Stimulated activated naive CD8-positive, alpha-beta T cell treated with anti-CD3 and anti-CD28 coated beads, Interleukin-15, amount 100 ng/mL, for 72 hours (primary cell): ENCODE measurements at regions not wholly inside any gene's neighbourhood (a gene's known extent, or its start where the extent isn't known, plus 50 kb on each side); places are given as distances from the start of the nearest gene placed in this dataset.
A peak's percentile ranks its signal among the peaks of the same experiment; 100 is the strongest.

Experiments
- ATAC-seq: fragments of 150-1000 bp; cut with Tn5 transposase; 2 replicates; pipeline ENCODE4 v1.10.0; 2021; ENCODE audit warnings: mild to moderate bottlenecking, moderate library complexity
- DNase-seq, 2 donors: peaks; one replicate each; pipeline ENCODE4 v3.0.0; 2021 to 2022
- H3K27ac Mint-ChIP-seq, 2 donors: one replicate each; pipeline ENCODE4 v1.8.0; 2022; ENCODE audit warnings: mild to moderate bottlenecking in 2 of 2, mixed read lengths in 2 of 2, moderate library complexity in 2 of 2
- H3K27me3 Mint-ChIP-seq: one replicate; pipeline ENCODE4 v1.8.0; 2022; ENCODE audit warnings: mixed read lengths
- H3K4me1 Mint-ChIP-seq: one replicate; pipeline ENCODE4 v1.8.0; 2022; ENCODE audit warnings: mild to moderate bottlenecking, mixed read lengths
- H3K4me3 Mint-ChIP-seq, 2 donors: one replicate each; pipeline ENCODE4 v1.8.0; 2022; ENCODE audit warnings: mild to moderate bottlenecking in 2 of 2, mixed read lengths in 2 of 2, moderate library complexity in 1 of 2
- H3K9me3 Mint-ChIP-seq, 2 donors: one replicate each; pipeline ENCODE4 v1.8.0; 2022; ENCODE audit warnings: mixed read lengths in 2 of 2

- Mint-ChIP-seq H3K4me3 (no peak overlapping the region), H3K27ac (no peak overlapping the region), H3K4me1 (no peaks in the 10 kb centered on the region), H3K27me3 (no peaks in the 10 kb centered on the region), H3K9me3 (no peaks in the 10 kb centered on the region)
- peak; percentile 54 for ATAC-seq
- no peak for DNase-seq
Measured at GRCh38 chr5:96015709-96016108, 54.1 kb upstream of the ELL2 start.

- Mint-ChIP-seq H3K4me3 (no peak overlapping the region), H3K9me3 (peaks cover 0 to 7% of the 10 kb centered on the region in 2 donors), H3K4me1 (no peaks in the 10 kb centered on the region), H3K27ac (no peak overlapping the region), H3K27me3 (no peaks in the 10 kb centered on the region)
- ATAC-seq (no peak), DNase-seq (no peak)
Measured at GRCh38 chr5:96014395-96014794, 52.7 kb upstream of the ELL2 start.

- no peak for DNase-seq
- no peak for ATAC-seq
- no peak overlapping the region for H3K4me3 Mint-ChIP-seq
- H3K27me3 Mint-ChIP-seq: no peaks in the 10 kb centered on the region
- H3K4me1 Mint-ChIP-seq: no peaks in the 10 kb centered on the region
- H3K9me3 Mint-ChIP-seq: peaks cover 0 to 7% of the 10 kb centered on the region in 2 donors
- no peak overlapping the region for H3K27ac Mint-ChIP-seq
Measured at GRCh38 chr5:96013254-96013653, 51.6 kb upstream of the ELL2 start.

GRCh38 chr5:96012399-96012798, 50.7 kb upstream of the ELL2 start:
- Mint-ChIP-seq H3K4me1 (no peaks in the 10 kb centered on the region), H3K27me3 (no peaks in the 10 kb centered on the region), H3K9me3 (peaks cover 0 to 7% of the 10 kb centered on the region in 2 donors), H3K27ac (no peak overlapping the region), H3K4me3 (no peak overlapping the region)
- no peak for DNase-seq
- no peak for ATAC-seq
